NT2/D1 (cell line): ENCODE measurements at regions not wholly inside any gene's neighbourhood (a gene's known extent, or its start where the extent isn't known, plus 50 kb on each side); places are given as distances from the start of the nearest gene placed in this dataset.
A peak's percentile ranks its signal among the peaks of the same experiment; 100 is the strongest.

Experiments used
- DNase-seq: peaks from one replicate; pipeline ENCODE4 v3.0.0-alpha.2; 2011; ENCODE audit warnings: low read depth, low spot score
- H3K27me3 ChIP-seq: 2 replicates; pipeline ENCODE4 v1.6.0; 2011; ENCODE audit warnings: mild to moderate bottlenecking; ENCODE audit not compliant: insufficient read length, insufficient read depth
- H3K36me3 ChIP-seq: 2 replicates; pipeline ENCODE4 v1.6.1; 2011; ENCODE audit warnings: mild to moderate bottlenecking, low read length, mixed read lengths; ENCODE audit not compliant: insufficient read depth, insufficient read length
- H3K4me1 ChIP-seq: 2 replicates; pipeline ENCODE4 v1.5.1; 2011; ENCODE audit not compliant: insufficient read depth, insufficient read length
- H3K4me3 ChIP-seq: 2 replicates; pipeline ENCODE4 v1.5.1; 2011; ENCODE audit warnings: low read depth; ENCODE audit not compliant: insufficient read length
- H3K9ac ChIP-seq: 2 replicates; pipeline ENCODE4 v1.6.0; 2011; ENCODE audit warnings: low read depth; ENCODE audit not compliant: insufficient read length
- H3K9me3 ChIP-seq: 2 replicates; pipeline ENCODE4 v1.5.1; 2011; ENCODE audit warnings: mild to moderate bottlenecking, low read length; ENCODE audit not compliant: insufficient read depth
- SUZ12 ChIP-seq: IDR thresholded peaks from 2 replicates; pipeline ENCODE4 v1.6.1; 2011; ENCODE audit not compliant: insufficient read length, insufficient read depth; ENCODE audit errors: extremely low read depth
- YY1 ChIP-seq: IDR thresholded peaks from 2 replicates; pipeline ENCODE4 v1.6.1; 2011; ENCODE audit not compliant: insufficient read length, insufficient read depth
- ZNF274 ChIP-seq: IDR thresholded peaks from 2 replicates; pipeline ENCODE4 v1.6.1; 2011; ENCODE audit warnings: mild to moderate bottlenecking, low read depth, low read length

DNA sequence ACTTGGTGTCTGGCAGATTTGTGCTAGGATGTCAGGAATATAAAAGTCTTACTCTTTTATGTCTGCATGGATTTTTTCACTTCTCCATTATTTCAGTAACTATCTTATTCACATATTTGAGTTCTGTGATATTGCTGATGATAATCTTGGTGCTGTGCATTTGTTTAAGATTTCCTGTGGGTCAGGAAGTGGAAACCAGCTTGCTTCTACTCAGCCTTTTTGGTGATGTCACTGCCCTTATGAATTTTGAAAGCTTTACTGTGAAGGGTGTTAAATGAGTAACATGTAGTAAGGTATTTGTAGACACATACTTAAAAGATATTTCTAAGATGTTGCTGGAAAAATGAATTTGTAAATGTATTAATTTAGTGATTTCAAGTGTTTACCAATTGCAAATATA lies 69.5 kb upstream of the VOPP1 start:
- no peaks in the 10 kb centered on the region for H3K4me1 ChIP-seq
- TF ChIP-seq YY1 (no peak), ZNF274 (no peak), SUZ12 (no peak)
- no peak overlapping the region for H3K4me3 ChIP-seq
- no peaks in the 10 kb centered on the region for H3K36me3 ChIP-seq
- H3K27me3 ChIP-seq, result no peaks in the 10 kb centered on the region
- no peak overlapping the region for H3K9ac ChIP-seq
- no peak for DNase-seq
- peaks cover 11% of the 10 kb centered on the region for H3K9me3 ChIP-seq

DNA sequence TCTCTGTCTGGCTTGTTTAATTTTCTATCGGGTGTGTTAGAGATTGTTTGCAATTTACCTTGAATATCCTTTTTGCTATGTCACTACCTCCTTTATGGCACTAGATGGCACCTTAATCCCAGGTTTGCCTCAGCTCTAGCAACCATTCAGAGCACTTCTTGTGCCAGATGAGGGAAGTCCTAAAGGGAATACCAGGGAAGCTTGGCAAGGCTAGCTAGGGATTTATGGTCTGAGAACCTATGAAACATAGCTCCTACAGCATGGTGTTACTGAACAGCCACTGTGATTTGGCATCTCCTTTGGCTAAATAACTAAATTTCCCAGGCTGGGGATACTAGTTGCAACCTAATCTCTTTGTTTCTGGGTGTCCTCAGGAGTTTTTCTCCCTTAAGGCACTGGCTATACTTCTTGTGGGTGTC lies 69.0 kb upstream of the VOPP1 start:
- Histone ChIP-seq H3K9me3 (peaks cover 11% of the 10 kb centered on the region), H3K9ac (no peak overlapping the region), H3K4me1 (no peaks in the 10 kb centered on the region), H3K27me3 (no peaks in the 10 kb centered on the region), H3K36me3 (no peaks in the 10 kb centered on the region), H3K4me3 (no peak overlapping the region)
- no peak for TF ChIP-seq SUZ12
- TF ChIP-seq YY1, result no peak
- no peak for TF ChIP-seq ZNF274
- peak; percentile 77 for DNase-seq

DNA sequence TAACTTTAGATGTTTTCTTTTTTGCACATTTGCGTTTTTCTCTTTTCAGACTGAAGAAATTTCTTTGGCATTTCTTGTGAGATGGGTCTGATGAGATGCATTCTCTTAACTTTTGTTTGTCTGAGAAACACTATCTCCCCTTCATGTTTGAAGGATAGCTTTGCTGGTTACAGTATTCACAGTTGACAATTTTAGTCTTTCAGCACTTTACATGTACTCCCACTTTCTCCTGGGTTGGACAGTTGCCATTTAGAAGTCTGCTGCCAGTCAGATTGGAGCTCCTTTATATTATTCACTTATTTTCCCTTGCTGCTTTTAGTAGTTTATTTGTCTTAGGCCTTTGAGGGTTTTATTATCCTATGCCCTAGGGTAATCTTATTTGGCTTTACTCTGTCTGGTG lies 67.3 kb upstream of the VOPP1 start:
- TF ChIP-seq SUZ12 (no peak), ZNF274 (no peak), YY1 (no peak)
- no peaks in the 10 kb centered on the region for H3K27me3 ChIP-seq
- DNase-seq, result no peak
- peaks cover 11% of the 10 kb centered on the region for H3K9me3 ChIP-seq
- H3K9ac ChIP-seq, result no peak overlapping the region
- no peaks in the 10 kb centered on the region for H3K4me1 ChIP-seq
- no peaks in the 10 kb centered on the region for H3K36me3 ChIP-seq
- no peak overlapping the region for H3K4me3 ChIP-seq

DNA sequence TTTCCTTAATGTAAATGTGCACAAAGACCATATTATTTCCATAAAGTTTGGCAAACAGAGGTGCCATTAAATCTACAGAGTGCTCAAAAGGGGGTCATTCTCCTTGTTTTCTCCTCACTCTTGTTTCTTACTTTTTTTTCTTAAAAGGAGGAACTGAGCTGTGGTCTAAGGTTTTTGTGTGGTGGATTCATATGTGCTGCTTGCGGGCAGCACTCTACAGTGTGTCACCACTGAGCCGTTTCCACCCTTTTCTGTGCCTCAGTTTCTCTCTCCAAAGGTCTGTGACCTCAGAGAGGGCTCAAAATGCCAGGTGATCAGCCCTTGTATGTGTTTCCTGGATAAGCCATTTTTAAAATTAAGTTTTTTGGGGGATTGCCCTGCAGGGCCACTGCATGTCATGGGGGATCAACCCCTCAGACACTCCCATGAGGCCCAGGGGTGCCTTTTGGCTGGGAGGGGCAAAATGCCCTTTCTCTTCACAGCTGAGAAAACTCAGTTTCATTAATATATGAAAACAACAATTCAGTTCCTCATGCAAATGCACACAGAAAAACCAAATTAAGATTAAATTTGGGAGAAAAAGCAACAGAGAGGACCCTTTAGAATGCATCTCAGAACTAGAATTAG lies 56.9 kb upstream of the VOPP1 start:
- H3K27me3 ChIP-seq, result no peaks in the 10 kb centered on the region
- H3K4me1 ChIP-seq, result no peaks in the 10 kb centered on the region
- TF ChIP-seq YY1 (no peak), SUZ12 (no peak), ZNF274 (no peak)
- no peaks in the 10 kb centered on the region for H3K36me3 ChIP-seq
- no peak overlapping the region for H3K9ac ChIP-seq
- peaks cover 60% of the 10 kb centered on the region for H3K9me3 ChIP-seq
- no peak overlapping the region for H3K4me3 ChIP-seq
- no peak for DNase-seq

DNA sequence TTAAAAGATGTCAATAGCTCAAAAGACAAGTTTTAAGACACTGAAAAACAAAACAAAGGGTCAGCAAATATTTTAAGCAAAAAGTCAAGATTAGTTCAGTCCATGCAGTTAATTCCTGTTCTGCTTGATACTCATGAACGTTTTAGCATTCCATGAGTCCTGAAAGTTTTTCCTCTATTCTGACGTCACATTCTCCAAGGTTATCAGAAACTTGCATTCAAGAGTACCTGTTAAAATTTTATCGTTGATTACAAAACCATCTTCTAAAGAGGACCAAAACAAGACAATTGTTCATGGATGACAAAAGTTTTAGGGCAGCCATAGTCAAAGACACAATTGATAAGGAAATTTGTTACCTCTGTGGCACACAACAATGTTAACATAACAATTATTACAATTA lies 52.5 kb upstream of the VOPP1 start:
- Histone ChIP-seq H3K27me3 (no peaks in the 10 kb centered on the region), H3K36me3 (no peaks in the 10 kb centered on the region), H3K9ac (no peak overlapping the region), H3K4me3 (no peak overlapping the region), H3K9me3 (peaks cover 75% of the 10 kb centered on the region), H3K4me1 (no peaks in the 10 kb centered on the region)
- TF ChIP-seq YY1, result no peak
- no peak for TF ChIP-seq SUZ12
- no peak for TF ChIP-seq ZNF274
- no peak for DNase-seq

DNA sequence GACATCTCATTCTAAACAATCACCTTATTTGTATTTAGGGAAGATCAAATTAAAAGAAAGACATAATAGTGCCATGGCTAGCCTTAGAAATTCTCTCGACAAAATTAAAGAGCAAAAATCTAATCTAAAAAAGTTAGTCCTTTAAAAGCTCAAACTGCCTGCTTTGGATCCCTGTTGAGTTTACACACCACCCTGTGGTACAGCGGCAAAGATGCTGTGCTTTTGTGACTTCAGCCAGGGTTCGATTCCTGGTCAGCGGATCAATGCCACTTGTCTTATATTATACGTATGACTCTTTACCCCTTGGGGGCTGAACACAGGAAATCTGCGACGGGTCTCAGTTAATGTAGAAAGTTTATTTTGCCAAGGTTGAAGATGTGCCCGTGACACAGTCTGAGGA lies 51.3 kb upstream of the VOPP1 start:
- Histone ChIP-seq H3K9ac (no peak overlapping the region), H3K4me3 (no peak overlapping the region), H3K36me3 (no peaks in the 10 kb centered on the region), H3K4me1 (no peaks in the 10 kb centered on the region), H3K9me3 (peaks cover 75% of the 10 kb centered on the region), H3K27me3 (no peaks in the 10 kb centered on the region)
- DNase-seq, result no peak
- TF ChIP-seq SUZ12 (no peak), YY1 (no peak), ZNF274 (no peak)

DNA sequence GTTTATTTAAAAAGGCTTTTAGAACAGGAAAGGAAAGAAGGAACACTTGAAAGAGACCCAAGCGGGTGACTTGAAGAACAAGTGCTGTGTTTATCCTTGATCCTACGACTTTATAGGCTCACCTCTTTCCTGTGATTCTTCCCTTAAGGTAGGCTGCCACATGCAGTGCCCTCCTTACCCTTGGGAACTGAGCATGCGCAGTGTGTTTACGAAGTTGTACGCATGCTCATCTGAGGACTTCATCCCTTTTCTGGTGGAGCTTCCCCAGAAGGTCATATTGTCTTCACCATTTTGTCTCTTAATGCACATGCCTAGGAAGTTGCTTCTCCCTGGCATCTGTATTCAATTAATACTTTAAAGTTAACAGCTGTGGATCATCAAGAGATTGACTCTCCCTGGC lies 49.9 kb upstream of the VOPP1 start:
- DNase-seq, result no peak
- no peaks in the 10 kb centered on the region for H3K36me3 ChIP-seq
- TF ChIP-seq SUZ12 (no peak), ZNF274 (no peak), YY1 (no peak)
- no peaks in the 10 kb centered on the region for H3K4me1 ChIP-seq
- peaks cover 70% of the 10 kb centered on the region for H3K9me3 ChIP-seq
- H3K9ac ChIP-seq, result no peak overlapping the region
- H3K4me3 ChIP-seq, result no peak overlapping the region
- no peaks in the 10 kb centered on the region for H3K27me3 ChIP-seq
